NCI-H510A treated with DMSO at 0.1 percent for 48 hours (cell line): ENCODE measurements at regions not wholly inside any gene's neighbourhood (a gene's known extent, or its start where the extent isn't known, plus 50 kb on each side); places are given as distances from the start of the nearest gene placed in this dataset.
"Not testable (repeated sequence)": the region's sequence is repeated elsewhere in the genome, so short reads cannot be mapped to it uniquely, and the experiment has no call there.

Experiments used
- DNase-seq: peaks from one replicate; lab custom pipeline; 2025; lab: John Stamatoyannopoulos, UW

DNA sequence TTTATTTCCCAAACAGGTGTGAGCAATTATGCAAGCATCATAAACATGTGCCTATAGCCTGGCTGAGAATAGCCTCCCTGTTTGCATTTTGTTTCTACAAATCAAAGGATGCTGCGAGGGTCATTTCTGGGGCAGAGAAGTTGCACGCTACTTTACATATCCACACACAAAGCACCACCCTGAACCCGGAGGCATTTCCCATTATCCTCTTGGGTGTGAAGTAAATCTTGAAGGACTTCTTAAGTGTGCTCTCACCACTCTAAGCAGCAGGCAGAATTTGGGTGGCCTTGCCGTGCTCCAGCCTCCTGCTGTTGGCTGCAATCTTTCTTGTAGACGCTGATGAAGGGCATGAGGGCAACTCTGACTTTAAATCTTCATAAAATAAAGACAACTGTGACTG, 124.0 kb upstream of the TLE4 start:
- DNase-seq: no peak

DNA sequence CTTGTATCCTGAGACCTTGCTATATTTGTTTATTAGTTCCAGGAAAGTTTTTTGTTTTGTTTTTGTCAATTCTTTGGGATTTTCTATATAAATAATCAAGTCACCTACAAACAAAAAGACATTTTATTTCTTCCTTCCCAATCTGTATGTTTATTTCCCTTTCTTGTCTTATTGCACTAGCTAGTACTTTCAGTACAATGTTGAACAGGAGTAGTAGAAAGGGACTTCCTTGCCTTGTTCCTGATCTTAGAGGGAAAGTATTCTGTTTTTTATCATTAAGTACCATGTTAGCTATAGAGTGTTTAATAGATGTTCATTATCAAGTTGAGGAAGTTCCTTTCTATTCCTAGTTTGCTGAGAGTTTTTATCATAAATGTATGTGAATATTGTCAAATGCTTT, 119.5 kb upstream of the TLE4 start:
- no peak for DNase-seq

DNA sequence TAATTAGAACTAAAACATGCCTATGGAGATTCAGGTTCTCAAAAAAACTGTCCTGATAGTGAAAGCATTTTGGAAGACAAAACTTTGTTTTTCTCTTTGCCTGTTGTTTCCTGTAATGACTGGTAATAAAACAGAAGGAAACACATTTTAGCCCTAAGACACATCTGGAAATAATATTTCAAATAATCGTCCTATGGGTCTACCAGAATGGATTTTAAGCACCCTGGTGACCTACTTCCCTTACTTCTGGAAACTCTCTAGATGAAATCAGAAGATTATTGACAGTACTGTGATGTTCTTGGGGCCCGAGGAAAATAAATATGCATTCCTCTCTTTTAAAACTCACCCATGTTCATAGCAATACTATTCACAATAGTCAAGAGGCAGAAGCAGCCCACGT, 110.1 kb upstream of the TLE4 start:
- no peak for DNase-seq

DNA sequence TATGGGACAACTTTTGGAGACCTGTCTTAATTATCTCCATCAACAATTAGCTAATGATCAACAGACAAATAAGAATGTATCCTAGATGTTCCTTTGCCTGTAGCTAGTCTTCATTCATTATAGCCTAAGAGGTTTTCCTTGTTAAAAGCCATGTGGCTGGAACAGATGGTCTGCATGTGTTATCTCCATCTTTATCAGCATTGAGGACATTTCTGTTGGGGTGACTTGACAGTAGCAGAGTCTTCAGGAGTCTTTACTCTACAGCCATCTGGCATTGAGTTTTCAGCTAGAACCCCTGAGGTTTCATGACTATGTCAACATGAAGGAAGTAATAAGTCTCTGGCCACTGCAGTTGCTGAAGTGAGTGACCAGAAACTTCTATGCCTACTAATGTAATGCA, 106.6 kb upstream of the TLE4 start:
- no peak for DNase-seq

DNA sequence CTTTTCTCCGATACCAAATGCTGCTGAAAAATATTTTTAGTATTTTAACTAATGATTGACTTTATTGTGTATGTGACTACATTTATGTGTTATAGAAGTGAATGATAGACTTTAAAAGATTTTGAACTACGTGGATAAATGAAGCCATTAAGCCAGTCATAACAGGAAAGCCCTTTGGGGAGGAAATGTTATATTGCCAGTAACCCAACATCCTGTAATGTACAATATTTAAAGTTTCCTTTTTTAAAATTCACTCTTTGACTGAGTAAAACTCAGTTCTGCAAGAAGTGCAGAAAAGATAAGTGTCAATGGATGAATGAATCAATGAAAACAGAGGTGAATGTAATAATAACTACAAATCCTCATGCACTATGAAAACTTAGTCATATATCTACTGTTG, 102.6 kb upstream of the TLE4 start:
- DNase-seq: no peak

DNA sequence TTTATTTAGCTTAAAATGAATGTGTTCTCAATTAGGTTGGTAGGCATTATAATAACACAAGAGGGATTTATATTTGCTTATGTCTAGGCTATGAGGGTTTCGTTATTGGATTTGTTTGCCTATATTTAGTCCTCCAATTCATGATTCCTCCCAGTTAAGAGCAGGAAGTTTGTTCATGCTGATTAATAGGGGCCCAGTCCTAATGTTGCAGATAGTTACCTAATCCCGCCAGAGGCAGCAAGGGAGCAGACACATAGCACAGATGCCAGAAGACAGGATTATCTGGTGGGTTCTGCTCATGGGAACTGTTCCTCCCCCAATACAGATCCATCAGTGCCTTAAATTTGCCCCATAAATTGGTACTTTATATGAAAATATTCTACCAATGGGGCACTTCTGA, 100.8 kb upstream of the TLE4 start:
- no peak for DNase-seq

DNA sequence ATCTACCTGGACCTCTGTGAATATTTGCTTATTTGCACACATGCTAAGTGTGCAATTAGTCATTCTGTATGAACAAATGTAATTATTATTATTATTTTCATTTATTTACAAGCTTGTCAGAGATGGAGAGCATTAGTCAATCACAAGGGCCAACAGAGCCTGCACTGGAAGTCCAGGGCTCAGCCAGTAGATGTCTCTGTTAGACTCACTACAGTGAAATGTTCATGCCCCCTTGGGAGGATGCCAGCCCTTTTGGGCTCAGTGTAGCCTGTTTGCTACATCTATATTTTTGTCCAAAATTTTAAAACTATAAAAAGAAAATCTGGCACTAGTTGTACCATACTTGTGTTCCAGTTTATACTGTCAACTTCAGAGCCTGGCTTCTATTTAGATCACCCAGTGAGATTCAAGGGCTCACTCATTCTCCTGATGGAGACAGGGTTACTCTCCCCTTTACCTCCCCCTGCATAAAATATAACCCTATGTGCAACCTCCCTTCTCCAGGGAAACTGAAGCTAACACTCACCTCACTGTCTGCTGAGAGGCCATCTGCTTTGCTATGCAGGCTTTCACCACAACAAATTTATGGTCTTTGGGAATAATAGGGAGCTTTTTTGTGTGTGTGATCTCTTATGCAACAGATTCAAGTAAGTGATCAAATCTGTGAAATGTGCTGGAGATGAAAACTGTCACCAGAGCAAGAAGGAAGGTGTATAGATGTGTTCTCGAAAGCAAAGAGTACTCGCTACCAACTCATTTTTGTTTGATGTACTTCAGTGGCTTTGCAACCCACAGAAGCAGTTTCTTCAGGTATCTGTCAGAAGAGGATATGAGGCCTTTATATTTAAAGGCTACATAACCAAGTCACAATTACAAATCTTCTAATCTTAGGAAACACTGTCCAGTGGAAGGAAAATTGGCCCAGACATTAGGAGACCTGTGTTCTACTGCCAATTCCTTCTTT, 99.9 kb upstream of the TLE4 start:
- no peak for DNase-seq

DNA sequence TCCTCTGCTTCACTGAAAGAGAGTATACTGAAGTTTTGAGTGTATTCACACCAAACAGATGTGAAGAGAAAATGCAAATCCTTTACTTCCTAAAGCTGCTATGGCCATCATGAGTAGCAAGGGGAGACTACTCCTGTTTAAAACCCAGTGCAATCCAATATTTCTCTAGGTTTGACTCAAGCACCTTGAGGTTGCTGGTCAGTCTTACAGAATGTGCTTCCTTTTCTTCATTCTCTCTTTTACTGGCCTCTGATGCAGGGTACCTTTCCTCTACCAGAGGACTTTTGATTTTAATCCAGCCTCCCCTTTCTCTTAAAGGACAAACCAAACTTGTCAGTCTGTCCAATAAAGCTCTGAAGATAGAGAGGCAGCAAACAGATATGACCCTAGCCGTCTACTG, 98.1 kb upstream of the TLE4 start:
- DNase-seq: no peak

DNA sequence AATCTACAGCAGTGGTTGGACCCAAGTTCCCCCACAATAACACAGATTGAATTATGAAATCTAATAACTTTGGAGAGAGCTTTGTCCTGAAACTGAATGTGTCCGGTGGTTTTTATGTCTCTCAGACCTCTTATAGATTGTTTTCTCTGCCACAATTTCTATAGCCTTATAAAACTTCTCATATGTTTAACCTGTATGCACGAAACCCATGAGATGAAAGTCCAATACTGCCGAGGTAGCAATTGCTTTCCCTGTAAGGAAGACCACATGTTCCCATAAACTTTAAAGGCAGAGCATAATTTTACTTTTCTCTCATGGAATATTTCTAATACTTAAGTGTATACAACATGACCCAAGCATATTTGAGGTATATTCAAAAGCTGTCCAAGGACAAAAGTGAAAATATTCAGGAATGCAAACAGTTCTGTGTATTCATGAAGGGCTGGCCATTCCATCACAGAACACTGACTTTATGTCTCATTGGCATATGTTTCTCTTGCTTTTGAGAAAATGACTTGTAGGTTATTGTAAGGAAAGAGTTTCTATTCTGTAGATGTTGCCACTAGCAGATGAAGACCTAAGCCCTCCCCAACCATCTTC, 94.4 kb upstream of the TLE4 start:
- no peak for DNase-seq

DNA sequence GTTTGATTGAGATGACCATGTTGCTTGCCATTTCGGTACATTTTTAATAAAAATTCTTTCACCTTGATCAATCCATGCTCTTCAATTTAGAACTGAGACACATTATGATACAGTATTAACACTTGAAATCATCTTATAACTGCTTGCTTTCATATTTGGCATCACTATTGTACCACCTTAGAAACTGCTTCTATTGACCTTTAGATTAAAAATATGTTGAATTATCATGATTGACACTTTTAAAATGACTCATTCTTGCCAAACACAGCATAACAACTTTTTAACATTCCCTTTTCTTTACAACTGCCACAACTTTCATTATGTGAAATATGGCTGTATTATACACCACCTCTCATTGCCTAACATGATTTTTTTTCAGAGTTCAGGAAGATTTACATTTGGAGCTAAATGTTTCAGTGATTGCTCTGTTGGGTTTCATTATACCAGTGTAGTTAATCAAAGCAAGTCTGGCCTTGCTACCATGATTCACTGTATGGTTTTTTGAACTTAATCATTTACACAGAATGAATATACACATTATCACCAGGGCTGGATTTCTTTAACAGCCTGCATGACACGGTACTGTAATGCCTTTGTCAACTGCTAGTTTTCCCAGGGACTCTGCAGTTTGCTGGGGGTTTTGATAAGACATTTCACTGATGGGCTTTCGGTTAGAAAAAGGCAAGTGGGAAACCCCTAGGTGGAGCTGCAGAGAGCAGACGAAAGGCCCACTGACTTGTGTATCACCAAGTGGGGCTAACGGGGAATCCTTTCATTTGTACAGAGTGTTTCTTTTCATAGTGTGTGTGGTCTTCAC, 93.6 kb upstream of the TLE4 start:
- no peak for DNase-seq

DNA sequence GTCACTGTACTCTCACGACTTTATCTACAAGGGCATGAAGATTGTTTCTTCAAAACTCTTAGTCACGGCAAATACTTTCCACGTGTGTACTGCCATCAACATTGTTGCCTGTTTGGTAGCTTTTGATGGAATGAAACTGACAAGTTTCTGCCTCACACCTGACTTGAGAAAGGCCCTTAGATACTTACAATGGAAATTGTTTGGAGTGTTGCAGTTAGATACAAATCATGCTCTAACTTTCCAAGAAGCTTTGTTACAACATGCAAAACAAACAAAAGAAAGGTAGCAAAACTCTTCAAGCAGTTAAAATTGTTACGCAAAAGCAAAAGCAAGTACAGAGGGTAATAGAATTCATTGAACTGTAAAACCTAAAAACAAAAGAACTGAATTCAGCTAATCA, 91.1 kb upstream of the TLE4 start:
- DNase-seq: no peak

DNA sequence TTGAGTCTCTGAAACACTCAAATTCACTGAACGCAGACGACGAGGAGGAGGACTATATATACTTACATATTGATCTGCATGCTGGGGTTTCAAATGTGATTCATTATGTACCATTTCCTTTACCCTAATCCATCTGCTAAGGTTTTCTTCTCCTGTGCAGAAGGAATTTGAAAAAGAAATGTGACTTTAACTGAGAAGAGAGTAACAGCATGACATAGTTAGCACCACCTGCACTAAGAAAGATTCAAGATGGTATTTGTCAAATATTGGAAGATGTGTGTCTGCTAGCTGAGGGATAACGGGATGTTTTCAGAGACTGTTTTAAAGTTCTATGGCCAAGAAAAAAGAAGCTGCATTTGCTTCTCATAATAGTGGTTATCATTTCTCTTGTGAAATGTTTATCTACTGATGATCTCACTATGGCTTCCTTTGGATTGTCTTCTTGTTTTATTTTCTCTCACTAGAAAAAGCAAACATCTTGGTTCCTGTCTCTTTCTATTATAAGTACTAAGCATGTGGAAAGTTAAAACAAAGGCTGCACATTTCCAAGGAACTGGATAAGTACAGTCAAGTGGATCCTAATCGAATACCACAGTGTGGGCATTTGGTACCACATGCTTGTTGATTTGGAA, 89.8 kb upstream of the TLE4 start:
- no peak for DNase-seq

DNA sequence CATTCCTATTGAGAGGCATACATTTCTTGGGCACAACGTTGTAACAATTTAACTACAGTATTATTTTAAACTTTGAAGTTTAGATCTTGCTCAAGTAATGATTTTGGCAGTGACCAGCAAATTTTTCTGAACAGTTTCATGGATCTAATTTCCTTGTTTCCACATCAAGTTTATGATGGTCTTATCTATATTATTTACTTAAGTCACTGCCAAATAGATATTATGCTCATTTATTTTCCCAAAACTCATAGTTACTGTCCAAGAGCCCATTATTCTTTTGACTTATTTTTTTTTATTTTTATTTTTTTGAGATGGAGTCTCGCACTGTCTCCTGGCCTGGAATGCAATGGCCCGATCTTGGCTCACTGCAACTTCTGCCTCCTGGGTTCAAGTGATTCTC, 86.5 kb upstream of the TLE4 start:
- no peak for DNase-seq

DNA sequence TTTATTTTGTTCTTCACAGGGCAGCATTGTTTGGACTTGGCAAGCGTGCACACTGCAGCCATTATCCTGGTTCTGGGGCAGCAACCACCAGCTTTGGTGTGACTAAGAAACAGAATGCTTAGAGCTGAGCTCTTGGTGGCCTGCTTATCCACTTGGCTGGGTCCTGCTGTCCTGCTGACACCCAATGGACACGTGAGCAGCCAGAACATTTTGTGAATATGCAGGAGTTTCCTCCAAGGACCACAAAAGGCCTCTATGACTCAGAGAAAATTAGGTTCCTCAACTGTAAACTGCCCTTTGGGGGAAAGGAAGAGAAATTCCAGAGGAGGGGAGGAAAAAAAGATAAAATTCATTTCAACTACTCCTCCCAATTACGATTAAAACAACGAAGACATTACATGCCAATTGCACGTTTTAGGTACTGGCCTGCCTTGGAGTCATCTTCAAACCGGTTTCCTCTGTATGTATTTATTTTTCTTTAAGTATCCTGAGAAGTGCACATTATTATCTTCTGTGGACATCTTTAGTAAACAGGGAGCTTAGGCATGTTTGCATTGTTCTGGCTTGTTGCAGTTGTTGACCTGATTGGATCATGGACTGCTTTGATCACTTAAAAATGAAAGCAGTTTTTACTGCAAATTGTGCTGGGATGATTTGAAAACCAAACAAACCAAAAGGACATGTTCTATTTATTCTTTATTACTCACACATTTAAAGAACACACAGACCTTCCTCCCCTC, 82.3 kb upstream of the TLE4 start:
- DNase-seq: peak; percentile 80

DNA sequence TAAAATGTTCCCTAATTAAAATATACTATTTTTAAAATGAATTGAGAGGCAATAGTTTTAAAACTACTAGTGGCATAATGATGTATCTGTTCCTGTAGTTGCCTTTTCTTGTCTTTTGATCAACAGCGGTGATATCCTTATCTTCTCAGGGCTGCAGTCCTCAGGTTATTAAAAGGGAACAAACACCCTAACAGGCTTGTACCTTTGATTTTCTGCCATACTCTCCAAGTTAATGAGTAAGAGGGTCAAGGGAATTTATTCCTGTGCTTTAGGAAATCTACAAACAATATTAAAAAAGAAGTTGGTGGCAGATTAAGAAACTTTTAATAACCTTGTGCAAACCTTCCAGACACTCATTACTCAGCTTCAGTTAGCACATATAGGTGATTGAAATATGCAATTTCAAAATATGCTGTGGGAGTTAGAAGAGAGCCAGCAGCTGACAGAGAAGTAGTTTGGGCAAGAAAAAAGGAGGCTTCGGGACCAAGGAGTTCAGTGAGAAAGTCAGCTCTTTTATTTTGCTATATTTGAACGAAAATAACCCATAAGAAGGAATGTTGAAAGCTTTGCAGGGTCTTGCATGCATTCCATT, 81.0 kb upstream of the TLE4 start:
- no peak for DNase-seq

DNA sequence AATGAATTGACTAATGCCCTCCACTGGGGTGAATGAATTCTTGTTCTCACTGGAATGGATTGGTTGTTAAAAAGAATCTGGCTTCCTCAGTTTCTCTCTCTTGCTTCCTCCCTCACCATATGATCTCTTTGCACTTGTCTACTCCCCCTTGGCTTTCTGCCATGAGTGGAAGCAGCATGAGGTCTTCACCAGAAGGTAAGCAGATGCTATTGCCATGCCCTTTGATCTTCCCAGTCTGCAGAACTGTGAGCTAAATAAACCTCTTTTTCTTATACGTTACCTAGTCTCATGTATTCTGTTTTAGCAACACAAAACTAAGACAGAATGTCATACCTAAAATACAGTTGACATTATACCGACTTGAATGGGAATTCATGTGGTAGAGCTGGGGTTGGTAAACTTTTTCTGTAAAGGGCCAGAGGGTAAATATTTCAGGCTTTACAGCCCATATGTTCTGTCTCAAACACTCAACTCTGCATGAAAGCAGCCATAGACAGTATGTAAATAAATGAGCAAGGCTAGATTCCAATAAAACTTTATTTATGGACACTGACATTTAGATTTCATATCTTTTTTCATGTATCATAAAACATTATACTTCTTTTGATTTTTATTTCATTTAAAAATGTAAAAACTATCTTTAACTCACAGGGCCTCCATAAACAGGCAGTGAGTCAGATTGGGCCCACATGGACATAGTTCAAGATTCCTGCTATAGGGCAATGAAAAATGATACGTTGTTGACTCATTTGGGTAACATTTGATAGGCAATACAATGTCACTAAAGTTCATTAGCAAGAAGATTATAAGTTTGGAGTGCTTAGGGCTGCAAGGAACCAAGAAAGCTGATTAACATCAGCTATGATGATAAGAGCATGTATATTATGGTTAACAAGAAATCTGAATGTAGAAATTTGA, 79.4 kb upstream of the TLE4 start:
- no peak for DNase-seq

DNA sequence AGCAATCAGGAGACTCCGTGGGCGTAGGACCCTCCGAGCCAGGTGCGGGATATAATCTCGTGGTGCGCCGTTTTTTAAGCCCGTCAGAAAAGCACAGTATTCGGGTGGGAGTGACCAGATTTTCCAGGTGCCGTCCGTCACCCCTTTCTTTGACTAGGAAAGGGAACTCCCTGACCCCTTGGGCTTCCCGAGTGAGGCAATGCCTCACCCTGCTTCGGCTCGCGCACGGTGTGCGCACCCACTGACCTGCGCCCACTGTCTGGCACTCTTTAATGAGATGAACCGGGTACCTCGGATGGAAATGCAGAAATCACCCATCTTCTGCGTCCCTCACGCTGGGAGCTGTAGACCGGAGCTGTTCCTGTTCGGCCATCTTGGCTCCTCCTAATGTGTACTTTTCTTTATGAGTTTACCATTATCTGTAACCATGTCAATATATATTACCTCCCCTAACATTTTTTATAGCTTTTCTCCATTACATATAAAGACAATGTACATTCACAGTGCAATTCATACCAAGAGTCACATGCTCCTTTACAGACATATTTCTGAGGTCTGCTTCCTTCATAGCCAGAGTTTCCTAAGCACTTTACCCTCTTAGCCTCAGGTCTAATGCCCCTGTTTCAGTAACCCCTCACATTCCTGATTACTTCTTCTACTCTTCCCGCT, 71.4 kb upstream of the TLE4 start:
- not testable (repeated sequence) for DNase-seq

DNA sequence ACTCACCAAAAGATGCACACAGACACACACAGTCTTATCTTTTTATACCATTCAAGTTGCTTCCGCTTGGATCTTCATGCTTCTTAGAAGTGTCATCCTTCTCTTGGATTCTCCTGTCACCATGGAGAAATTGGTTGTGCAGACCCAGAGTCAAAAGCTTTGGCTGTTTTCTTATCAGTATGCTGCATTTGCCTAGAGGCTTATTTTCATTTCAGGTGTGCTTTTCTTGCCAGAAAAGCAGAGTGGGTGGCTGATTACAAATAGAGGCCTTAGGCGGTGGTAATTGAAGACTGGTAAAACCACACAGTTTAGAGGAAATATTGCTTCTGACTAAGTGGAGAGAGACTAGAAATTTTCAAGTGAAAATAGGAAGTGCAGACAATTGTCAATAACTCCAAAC, 70.2 kb upstream of the TLE4 start:
- no peak for DNase-seq

DNA sequence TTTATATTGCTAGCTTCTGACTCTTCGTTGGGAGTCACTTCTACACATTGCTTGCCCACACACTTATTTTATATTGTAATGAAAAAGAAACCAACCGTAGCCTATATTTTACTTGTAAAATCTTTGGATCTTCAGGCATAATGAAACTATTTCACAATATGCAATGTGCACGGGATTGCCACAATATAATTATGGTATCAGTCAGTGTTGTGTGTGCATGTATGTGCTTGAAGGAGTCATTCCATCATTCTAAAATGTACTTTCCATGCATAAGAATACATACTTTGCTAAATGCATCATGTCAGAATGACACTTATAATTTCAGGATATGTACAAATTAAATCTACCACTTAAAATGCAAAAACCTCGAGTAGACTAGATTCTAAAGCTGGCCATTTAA, 64.0 kb upstream of the TLE4 start:
- DNase-seq: no peak

DNA sequence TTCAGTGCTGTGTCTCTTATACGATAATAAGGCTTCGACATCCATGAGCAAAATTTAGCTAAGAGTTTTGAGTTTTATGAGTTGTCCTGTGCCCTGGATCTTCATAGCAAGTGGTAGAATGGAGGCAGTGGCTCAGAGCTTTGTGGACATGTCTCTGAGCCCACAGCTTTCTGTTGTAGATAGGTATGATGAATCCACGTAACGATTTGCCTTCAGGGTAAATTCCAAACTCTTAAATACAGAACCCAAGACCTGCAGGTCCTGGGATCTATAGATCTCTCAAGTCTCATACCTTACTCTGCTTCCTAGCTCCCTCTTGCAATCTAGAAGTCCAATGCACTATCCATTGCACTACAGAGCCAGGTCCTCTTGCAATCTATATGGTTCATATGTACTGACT, 59.5 kb upstream of the TLE4 start:
- no peak for DNase-seq
